ENCODE measurements at regions not wholly inside any gene's neighbourhood (a gene's known extent, or its start where the extent isn't known, plus 50 kb on each side); places are given as distances from the start of the nearest gene placed in this dataset.

GRCh38 chr2:22893761-22894517 lies 491.0 kb upstream of the KLHL29 start:
- no peak for TF ChIP-seq EZH2phosphoT487 (IDR thresholded peaks at IDR 0.05; ENCODE audit: borderline replicate concordance, low read length)
- TF ChIP-seq CTCF (IDR thresholded peaks at IDR 0.05; ENCODE audit: low read depth, low read length, poor library complexity, severe bottlenecking), result no peak
- Histone ChIP-seq H3K27me3 (ENCODE audit: control insufficient read depth, low read length) (no peaks in the 10 kb centered on the region), H3K9me2 (replicated peaks; ENCODE audit: control insufficient read depth, low read length) (no peaks in the 10 kb centered on the region), H3K4me3 (ENCODE audit: low read length) (no peak overlapping the region), H3K79me2 (ENCODE audit: control insufficient read depth, low read length) (no peaks in the 10 kb centered on the region), H3K4me1 (ENCODE audit: control insufficient read depth, low read length) (no peaks in the 10 kb centered on the region), H3K4me2 (ENCODE audit: low read length) (no peak overlapping the region), H3K36me3 (ENCODE audit: control insufficient read depth, low read length) (no peaks in the 10 kb centered on the region), H3F3A (ENCODE audit: control insufficient read depth, insufficient read depth) (no peaks in the 10 kb centered on the region), H3K9me3 (ENCODE audit: control insufficient read depth, insufficient read depth, low read length) (no peaks in the 10 kb centered on the region), H4K20me1 (ENCODE audit: control insufficient read depth, insufficient read depth, low read depth, low read length) (no peaks in the 10 kb centered on the region), H3K27ac (ENCODE audit: low read depth, low read length) (no peak overlapping the region)

DNA sequence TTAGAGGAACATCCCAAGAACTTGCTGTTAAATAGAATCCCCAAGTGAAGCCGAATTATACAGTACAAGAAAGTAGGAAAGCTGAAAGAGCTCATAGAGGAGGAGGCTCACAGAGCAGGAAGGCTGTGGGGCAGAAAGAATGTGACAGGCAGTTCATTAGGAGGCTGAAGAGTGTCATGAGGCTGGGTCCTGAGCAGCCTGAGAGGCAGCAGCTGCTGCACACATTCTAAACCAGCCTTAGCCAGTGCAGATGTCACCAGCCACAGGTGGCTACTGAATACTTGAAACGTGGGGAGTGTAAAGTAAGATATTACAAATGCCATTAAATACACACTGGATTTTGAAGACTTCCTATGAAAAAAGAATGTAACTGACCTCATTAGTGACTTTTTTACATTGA lies 490.2 kb upstream of the KLHL29 start:
- TF ChIP-seq EZH2phosphoT487 (IDR thresholded peaks at IDR 0.05; ENCODE audit: borderline replicate concordance, low read length) (no peak), CTCF (IDR thresholded peaks at IDR 0.05; ENCODE audit: low read depth, low read length, poor library complexity, severe bottlenecking) (no peak)
- H3K27ac ChIP-seq (ENCODE audit: low read depth, low read length), result no peak overlapping the region
- no peaks in the 10 kb centered on the region for H3F3A ChIP-seq (ENCODE audit: control insufficient read depth, insufficient read depth)
- no peaks in the 10 kb centered on the region for H3K9me3 ChIP-seq (ENCODE audit: control insufficient read depth, insufficient read depth, low read length)
- H3K79me2 ChIP-seq (ENCODE audit: control insufficient read depth, low read length), result no peaks in the 10 kb centered on the region
- no peak overlapping the region for H3K4me3 ChIP-seq (ENCODE audit: low read length)
- no peaks in the 10 kb centered on the region for H3K9me2 ChIP-seq (replicated peaks; ENCODE audit: control insufficient read depth, low read length)
- no peaks in the 10 kb centered on the region for H4K20me1 ChIP-seq (ENCODE audit: control insufficient read depth, insufficient read depth, low read depth, low read length)
- no peaks in the 10 kb centered on the region for H3K4me1 ChIP-seq (ENCODE audit: control insufficient read depth, low read length)
- H3K36me3 ChIP-seq (ENCODE audit: control insufficient read depth, low read length), result no peaks in the 10 kb centered on the region
- no peaks in the 10 kb centered on the region for H3K27me3 ChIP-seq (ENCODE audit: control insufficient read depth, low read length)
- no peak overlapping the region for H3K4me2 ChIP-seq (ENCODE audit: low read length)

- Histone ChIP-seq H3K36me3 (ENCODE audit: control insufficient read depth, low read length) (no peaks in the 10 kb centered on the region), H3K9me3 (ENCODE audit: control insufficient read depth, insufficient read depth, low read length) (no peaks in the 10 kb centered on the region), H4K20me1 (ENCODE audit: control insufficient read depth, insufficient read depth, low read depth, low read length) (no peaks in the 10 kb centered on the region), H3K9me2 (replicated peaks; ENCODE audit: control insufficient read depth, low read length) (no peaks in the 10 kb centered on the region), H3K27ac (ENCODE audit: low read depth, low read length) (no peak overlapping the region), H3F3A (ENCODE audit: control insufficient read depth, insufficient read depth) (no peaks in the 10 kb centered on the region), H3K4me1 (ENCODE audit: control insufficient read depth, low read length) (no peaks in the 10 kb centered on the region), H3K4me2 (ENCODE audit: low read length) (no peak overlapping the region), H3K4me3 (ENCODE audit: low read length) (no peak overlapping the region), H3K79me2 (ENCODE audit: control insufficient read depth, low read length) (no peaks in the 10 kb centered on the region), H3K27me3 (ENCODE audit: control insufficient read depth, low read length) (no peaks in the 10 kb centered on the region)
- TF ChIP-seq EZH2phosphoT487 (IDR thresholded peaks at IDR 0.05; ENCODE audit: borderline replicate concordance, low read length) (no peak), CTCF (IDR thresholded peaks at IDR 0.05; ENCODE audit: low read depth, low read length, poor library complexity, severe bottlenecking) (no peak)
Observed at GRCh38 chr2:22897428-22897827, 487.6 kb upstream of the KLHL29 start.
